OCI-LY7 (cell line): ENCODE measurements at regions not wholly inside any gene's neighbourhood (a gene's known extent, or its start where the extent isn't known, plus 50 kb on each side); places are given as distances from the start of the nearest gene placed in this dataset.

Experiments
- BruUV-seq: library from RNA; stranded (reverse); fragments of 400-500 nt; replicated peaks from 2 replicates; lab custom pipeline; 2021; lab: Mats Ljungman, UMichigan
- CTCF ChIA-PET: fragments of 300-600 bp; sonication (Branson Sonifier 250); formaldehyde crosslinking; loops from one replicate; lab custom pipeline; 2022; ENCODE audit warnings: antibody characterized with exemption; ENCODE audit not compliant: unreplicated experiment; lab: Charles Lee
- POLR2A ChIA-PET: fragments of 300-600 bp; sonication (Branson Sonifier 250); formaldehyde crosslinking; loops from one replicate; lab custom pipeline; 2022; ENCODE audit warnings: antibody characterized with exemption; lab: Charles Lee
- DNase-seq: peaks from one replicate; pipeline ENCODE4 v3.0.0-alpha.2; 2015; ENCODE audit warnings: low spot score
- H2AFZ ChIP-seq: fragments of 200-600 bp; sonication (generic), shearing (Covaris generic); 2 replicates; pipeline ENCODE4 v1.6.1; 2014; ENCODE audit warnings: mild to moderate bottlenecking, antibody characterized with exemption, low read length, moderate library complexity
- H3K27ac ChIP-seq: fragments of 200-600 bp; sonication (generic); 2 replicates; pipeline ENCODE4 v1.5.1; 2014; ENCODE audit warnings: mixed run types, low read depth, mild to moderate bottlenecking, moderate library complexity, low read length, inconsistent platforms; ENCODE audit not compliant: poor library complexity, severe bottlenecking
- H3K36me3 ChIP-seq: fragments of 200-600 bp; sonication (generic); 2 replicates; pipeline ENCODE4 v1.6.1; 2014; ENCODE audit warnings: mild to moderate bottlenecking, antibody characterized with exemption, low read length, moderate library complexity, mixed read lengths; ENCODE audit not compliant: insufficient read depth
- H3K4me1 ChIP-seq: fragments of 200-600 bp; sonication (generic); 2 replicates; pipeline ENCODE4 v1.5.1; 2014; ENCODE audit warnings: mild to moderate bottlenecking, low read length; ENCODE audit not compliant: insufficient read depth, poor library complexity, severe bottlenecking
- H3K4me2 ChIP-seq: fragments of 200-600 bp; sonication (generic); 2 replicates; pipeline ENCODE4 v1.6.1; 2014; ENCODE audit warnings: mild to moderate bottlenecking, low read length
- H3K4me3 ChIP-seq: fragments of 200-600 bp; sonication (generic); 2 replicates; pipeline ENCODE4 v1.5.1; 2014; ENCODE audit warnings: mild to moderate bottlenecking, low read depth, low read length; ENCODE audit not compliant: poor library complexity, severe bottlenecking
- H3K79me2 ChIP-seq: fragments of 200-600 bp; sonication (generic); 2 replicates; pipeline ENCODE4 v1.6.1; 2016; ENCODE audit warnings: low read depth, mild to moderate bottlenecking, low read length, moderate library complexity, mixed read lengths; ENCODE audit not compliant: insufficient read depth
- H3K9me2 ChIP-seq: fragments of 200-600 bp; sonication (generic); 2 replicates; pipeline ENCODE4 v1.6.1; 2016; ENCODE audit warnings: mild to moderate bottlenecking, low read length, mixed read lengths; ENCODE audit not compliant: insufficient read depth
- H3K9me3 ChIP-seq: fragments of 200-600 bp; sonication (generic); 2 replicates; pipeline ENCODE4 v1.6.1; 2014; ENCODE audit warnings: mild to moderate bottlenecking, mixed run types, low read length, mixed read lengths
- H4K20me1 ChIP-seq: fragments of 200-600 bp; sonication (generic); 2 replicates; pipeline ENCODE4 v1.6.1; 2014; ENCODE audit warnings: mild to moderate bottlenecking, antibody characterized with exemption, low read length, moderate library complexity, mixed read lengths; ENCODE audit not compliant: insufficient read depth
- CTCF ChIP-seq: fragments of 200-600 bp; sonication (generic); conservative IDR thresholded peaks from 2 replicates; pipeline ENCODE4 v1.5.1; 2014; ENCODE audit warnings: mild to moderate bottlenecking, antibody characterized with exemption, low read length, moderate library complexity, mixed read lengths
- EZH2phosphoT487 ChIP-seq: fragments of 200-600 bp; sonication (generic); IDR thresholded peaks from 2 replicates; pipeline ENCODE4 v1.6.1; 2018; ENCODE audit warnings: low read depth, borderline replicate concordance, mild to moderate bottlenecking, mixed run types, antibody characterized with exemption, low read length, moderate library complexity, mixed read lengths
- intact Hi-C: fragments of 100-400 bp; cut with micrococcal nuclease; formaldehyde crosslinking; loops from one replicate; pipeline ENCODE4 v1.10.0; 2022; ENCODE audit not compliant: unreplicated experiment

DNA sequence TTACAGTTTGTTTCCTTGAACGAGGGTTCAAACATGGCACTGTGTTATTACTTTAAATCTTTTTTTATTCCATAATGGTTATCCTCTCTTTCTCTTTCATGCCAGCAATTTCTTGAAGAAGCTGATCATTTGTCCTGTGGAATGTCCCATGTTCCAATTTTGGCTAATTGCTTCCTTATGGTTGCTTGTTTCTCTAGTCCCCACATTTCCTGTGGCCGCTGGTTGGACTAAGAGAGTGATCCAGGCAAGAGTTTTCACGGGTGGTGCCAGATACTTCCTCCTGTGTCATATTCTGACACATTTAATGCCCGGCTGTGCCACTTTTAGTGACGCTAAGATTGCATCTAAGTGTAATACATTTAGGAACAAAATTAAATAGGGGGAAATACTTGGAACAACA, 83.8 kb upstream of the FAM169A start:
- Histone ChIP-seq H3K4me2 (no peak overlapping the region), H3K9me2 (no peaks in the 10 kb centered on the region), H3K79me2 (no peaks in the 10 kb centered on the region), H3K4me3 (no peak overlapping the region), H2AFZ (no peak overlapping the region), H3K4me1 (no peaks in the 10 kb centered on the region), H4K20me1 (no peaks in the 10 kb centered on the region), H3K9me3 (no peaks in the 10 kb centered on the region), H3K27ac (no peak overlapping the region), H3K36me3 (no peaks in the 10 kb centered on the region)
- no peak for TF ChIP-seq CTCF
- TF ChIP-seq EZH2phosphoT487: no peak
- CTCF ChIA-PET: no interaction called here
- no peak for DNase-seq
- POLR2A ChIA-PET: no interaction called here
- no TSS peak for BruUV-seq
- intact Hi-C loops: no loop called here

GRCh38 chr5:74948031-74948546, 81.9 kb upstream of the FAM169A start:
- Histone ChIP-seq H3K9me2 (0 out of 2 replicates have a peak, but pooled peaks cover 3% of the 10 kb centered on the region), H3K27ac (no peak overlapping the region), H3K79me2 (no peaks in the 10 kb centered on the region), H3K4me3 (no peak overlapping the region), H3K36me3 (no peaks in the 10 kb centered on the region), H3K4me1 (no peaks in the 10 kb centered on the region), H3K9me3 (no peaks in the 10 kb centered on the region), H4K20me1 (no peaks in the 10 kb centered on the region), H3K4me2 (no peak overlapping the region), H2AFZ (no peak overlapping the region)
- POLR2A ChIA-PET: no interaction called here
- TF ChIP-seq CTCF (no peak), EZH2phosphoT487 (no peak)
- CTCF ChIA-PET: no interaction called here
- intact Hi-C loops: no loop called here
- no TSS peak for BruUV-seq
- DNase-seq: no peak

GRCh38 chr5:74946471-74946870, 80.3 kb upstream of the FAM169A start:
- no peaks in the 10 kb centered on the region for H3K79me2 ChIP-seq
- no peak overlapping the region for H3K4me2 ChIP-seq

More at GRCh38 chr5:74946471-74946870, 80.3 kb upstream of the FAM169A start:
- Histone ChIP-seq H3K27ac (no peak overlapping the region), H3K4me1 (no peaks in the 10 kb centered on the region), H2AFZ (no peak overlapping the region), H3K9me3 (no peaks in the 10 kb centered on the region), H4K20me1 (no peaks in the 10 kb centered on the region), H3K36me3 (no peaks in the 10 kb centered on the region), H3K9me2 (0 out of 2 replicates have a peak, but pooled peaks cover 3% of the 10 kb centered on the region), H3K4me3 (no peak overlapping the region)
- no peak for DNase-seq
- TF ChIP-seq EZH2phosphoT487: no peak
- TF ChIP-seq CTCF: no peak
- BruUV-seq: no TSS peak
- CTCF ChIA-PET: no interaction called here
- intact Hi-C loops: no loop called here
- POLR2A ChIA-PET: no interaction called here
